H1 (cell line): ENCODE measurements at regions not wholly inside any gene's neighbourhood (a gene's known extent, or its start where the extent isn't known, plus 50 kb on each side); places are given as distances from the start of the nearest gene placed in this dataset.

Experiments
- CHD7 ChIP-seq: fragments of 300-600 bp; sonication (generic); IDR thresholded peaks from 2 replicates; pipeline ENCODE4 v1.7.1; 2012; ENCODE audit warnings: low read length, moderate library complexity, mild to moderate bottlenecking, inconsistent platforms; ENCODE audit not compliant: insufficient replicate concordance
- RNF2 ChIP-seq: fragments of 200-900, 300-1000 bp; sonication (generic); IDR thresholded peaks from 2 replicates; pipeline ENCODE4 v1.7.1; 2016; ENCODE audit warnings: borderline replicate concordance, low read depth, mild to moderate bottlenecking, antibody characterized with exemption, low read length; ENCODE audit not compliant: poor library complexity, severe bottlenecking; ENCODE audit errors: missing control alignments

- no peak for TF ChIP-seq CHD7
- TF ChIP-seq RNF2 = no peak
Measured at GRCh38 chr2:239726091-239726591, 299.0 kb downstream of the NDUFA10 start (continued).
